Activated CD4-positive, alpha-beta T cell treated with anti-CD3 and anti-CD28 coated beads, Interleukin-2, amount 10 ng/mL, durations not matched to agents 7 days and 5 days (primary cell): ENCODE measurements at regions not wholly inside any gene's neighbourhood (a gene's known extent, or its start where the extent isn't known, plus 50 kb on each side); places are given as distances from the start of the nearest gene placed in this dataset.
A peak's percentile ranks its signal among the peaks of the same experiment; 100 is the strongest.

Experiments used
- CTCF ChIA-PET: fragments of 350-600 bp; sonication (Branson Sonifier 250); formaldehyde crosslinking; loops from one replicate; lab custom pipeline; 2021; ENCODE audit warnings: antibody characterized with exemption; lab: Charles Lee
- POLR2A ChIA-PET: fragments of 350-600 bp; sonication (Branson Sonifier 250); formaldehyde crosslinking; loops from one replicate; lab custom pipeline; 2021; ENCODE audit warnings: antibody characterized with exemption; lab: Charles Lee
- DNase-seq: peaks from one replicate; pipeline ENCODE4 v3.0.0-alpha.2; 2020
- H3K27ac Mint-ChIP-seq: one replicate; pipeline ENCODE4 v1.8.0; 2021; ENCODE audit warnings: mild to moderate bottlenecking, moderate library complexity, mixed read lengths
- H3K27me3 Mint-ChIP-seq: one replicate; pipeline ENCODE4 v1.8.0; 2021; ENCODE audit warnings: mixed read lengths
- H3K36me3 Mint-ChIP-seq: one replicate; pipeline ENCODE4 v1.8.0; 2021; ENCODE audit warnings: low read depth, mixed read lengths
- H3K4me1 Mint-ChIP-seq: one replicate; pipeline ENCODE4 v1.8.0; 2021; ENCODE audit warnings: mixed read lengths
- H3K4me3 Mint-ChIP-seq: one replicate; pipeline ENCODE4 v1.8.0; 2021; ENCODE audit warnings: mild to moderate bottlenecking, moderate library complexity, mixed read lengths
- H3K9me3 Mint-ChIP-seq: one replicate; pipeline ENCODE4 v1.8.0; 2021; ENCODE audit warnings: mixed read lengths

DNA sequence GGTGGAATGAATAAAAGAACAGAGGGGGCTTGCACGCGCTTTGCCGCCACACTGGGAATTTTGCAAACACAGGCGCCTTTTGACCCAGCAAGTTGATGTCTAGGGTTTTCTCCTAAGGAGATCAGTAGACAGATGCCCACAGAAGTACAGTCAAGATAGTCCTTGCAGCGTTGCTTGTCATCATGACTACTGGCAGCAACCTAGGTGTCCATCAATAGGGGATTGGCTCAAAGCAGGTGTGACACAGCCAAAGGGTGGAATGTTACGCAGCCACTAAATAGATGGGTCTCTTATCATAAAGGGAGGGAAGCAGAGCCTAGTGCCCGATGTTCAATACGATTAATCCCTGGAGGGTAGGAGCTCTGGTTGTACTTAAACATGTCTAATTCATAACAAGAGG lies 63.8 kb upstream of the GGTA1 start:
- CTCF ChIA-PET: no interaction called here
- peaks cover 5% of the 10 kb centered on the region for H3K4me1 Mint-ChIP-seq
- peaks cover 4% of the 10 kb centered on the region for H3K27me3 Mint-ChIP-seq
- H3K27ac Mint-ChIP-seq: no peak overlapping the region
- POLR2A ChIA-PET: no interaction called here
- H3K9me3 Mint-ChIP-seq: no peaks in the 10 kb centered on the region
- no peaks in the 10 kb centered on the region for H3K36me3 Mint-ChIP-seq
- no peak overlapping the region for H3K4me3 Mint-ChIP-seq
- DNase-seq: no peak

- Mint-ChIP-seq H3K36me3 (no peaks in the 10 kb centered on the region), H3K4me1 (peaks cover 1% of the 10 kb centered on the region), H3K4me3 (no peak overlapping the region), H3K9me3 (no peaks in the 10 kb centered on the region), H3K27ac (no peak overlapping the region), H3K27me3 (peaks cover 4% of the 10 kb centered on the region)
- ChIA-PET POLR2A (no interaction called here), CTCF (no interaction called here)
- no peak for DNase-seq
Measured at GRCh38 chr9:121563881-121564460, 64.3 kb upstream of the GGTA1 start.

DNA sequence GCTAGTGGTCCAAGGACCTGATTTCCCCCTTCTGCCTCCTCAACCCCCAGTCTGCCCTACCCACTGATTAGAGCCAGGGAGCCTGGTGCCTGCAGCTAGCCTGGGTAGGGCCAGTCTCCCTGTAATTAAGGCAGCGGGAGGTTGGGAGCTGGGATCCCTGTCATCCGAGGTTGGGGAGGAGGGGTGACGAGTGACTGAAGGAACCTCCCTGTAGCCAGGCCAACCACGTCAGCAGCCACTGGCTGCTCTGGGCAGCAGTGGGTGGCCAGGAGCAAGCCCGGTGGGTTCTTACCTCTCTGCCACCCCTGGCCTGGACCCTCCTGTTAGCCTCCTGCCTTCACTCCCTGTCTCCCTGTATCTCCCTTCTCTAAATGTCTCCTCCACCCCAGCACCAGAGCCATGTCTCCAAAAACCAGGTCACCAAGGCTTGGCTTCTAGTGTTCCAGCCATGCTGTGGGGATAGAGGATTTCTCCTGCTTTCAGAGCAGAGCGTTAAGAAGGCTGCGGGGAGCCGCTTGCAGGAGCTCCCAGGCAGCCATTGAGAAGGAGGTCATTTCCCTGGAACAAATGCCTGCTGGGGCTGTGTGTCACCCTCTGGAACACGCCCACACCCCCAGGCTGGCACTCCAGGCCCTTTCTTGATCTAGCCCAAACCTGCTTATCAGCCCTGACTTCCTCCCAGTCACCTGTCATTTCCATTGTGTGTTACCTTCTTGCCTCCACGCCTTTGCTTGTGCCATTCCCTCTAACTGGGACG lies 65.0 kb upstream of the GGTA1 start:
- ChIA-PET CTCF (no interaction called here), POLR2A (no interaction called here)
- Mint-ChIP-seq H3K4me1 (no peaks in the 10 kb centered on the region), H3K36me3 (no peaks in the 10 kb centered on the region), H3K9me3 (no peaks in the 10 kb centered on the region), H3K27ac (no peak overlapping the region), H3K4me3 (no peak overlapping the region), H3K27me3 (peaks cover 4% of the 10 kb centered on the region)
- DNase-seq: no peak

- Mint-ChIP-seq H3K9me3 (no peaks in the 10 kb centered on the region), H3K4me3 (no peak overlapping the region), H3K27me3 (peaks cover 4% of the 10 kb centered on the region), H3K4me1 (no peaks in the 10 kb centered on the region), H3K36me3 (no peaks in the 10 kb centered on the region), H3K27ac (no peak overlapping the region)
- POLR2A ChIA-PET: no interaction called here
- CTCF ChIA-PET: no interaction called here
- DNase-seq: no peak
Measured at GRCh38 chr9:121566481-121567465, 67.1 kb upstream of the GGTA1 start.

- Mint-ChIP-seq H3K9me3 (no peaks in the 10 kb centered on the region), H3K4me3 (no peak overlapping the region), H3K36me3 (no peaks in the 10 kb centered on the region), H3K27me3 (peaks cover 4% of the 10 kb centered on the region), H3K4me1 (no peaks in the 10 kb centered on the region), H3K27ac (no peak overlapping the region)
- CTCF ChIA-PET: no interaction called here
- POLR2A ChIA-PET: no interaction called here
- no peak for DNase-seq
Measured at GRCh38 chr9:121567500-121568342, 68.1 kb upstream of the GGTA1 start.

- no peaks in the 10 kb centered on the region for H3K4me1 Mint-ChIP-seq
- POLR2A ChIA-PET: no interaction called here
- H3K27me3 Mint-ChIP-seq: peaks cover 4% of the 10 kb centered on the region
- H3K36me3 Mint-ChIP-seq: no peaks in the 10 kb centered on the region
- CTCF ChIA-PET: no interaction called here
- no peak overlapping the region for H3K4me3 Mint-ChIP-seq
- no peak overlapping the region for H3K27ac Mint-ChIP-seq
- H3K9me3 Mint-ChIP-seq: no peaks in the 10 kb centered on the region
- DNase-seq: no peak
Measured at GRCh38 chr9:121568343-121569265, 69.0 kb upstream of the GGTA1 start.

GRCh38 chr9:121569266-121569648 lies 69.6 kb upstream of the GGTA1 start:
- peaks cover 4% of the 10 kb centered on the region for H3K27me3 Mint-ChIP-seq
- no peaks in the 10 kb centered on the region for H3K4me1 Mint-ChIP-seq
- H3K27ac Mint-ChIP-seq: no peak overlapping the region
- H3K9me3 Mint-ChIP-seq: no peaks in the 10 kb centered on the region
- POLR2A ChIA-PET: no interaction called here
- H3K4me3 Mint-ChIP-seq: no peak overlapping the region
- CTCF ChIA-PET: no interaction called here
- no peaks in the 10 kb centered on the region for H3K36me3 Mint-ChIP-seq
- no peak for DNase-seq

GRCh38 chr9:121572581-121572980 lies 72.9 kb upstream of the GGTA1 start:
- H3K27ac Mint-ChIP-seq: no peak overlapping the region
- DNase-seq: no peak
- POLR2A ChIA-PET: no interaction called here
- H3K36me3 Mint-ChIP-seq: no peaks in the 10 kb centered on the region
- CTCF ChIA-PET: no interaction called here
- no peak overlapping the region for H3K4me3 Mint-ChIP-seq
- no peaks in the 10 kb centered on the region for H3K9me3 Mint-ChIP-seq
- H3K4me1 Mint-ChIP-seq: no peaks in the 10 kb centered on the region
- H3K27me3 Mint-ChIP-seq: peaks cover 2% of the 10 kb centered on the region

DNA sequence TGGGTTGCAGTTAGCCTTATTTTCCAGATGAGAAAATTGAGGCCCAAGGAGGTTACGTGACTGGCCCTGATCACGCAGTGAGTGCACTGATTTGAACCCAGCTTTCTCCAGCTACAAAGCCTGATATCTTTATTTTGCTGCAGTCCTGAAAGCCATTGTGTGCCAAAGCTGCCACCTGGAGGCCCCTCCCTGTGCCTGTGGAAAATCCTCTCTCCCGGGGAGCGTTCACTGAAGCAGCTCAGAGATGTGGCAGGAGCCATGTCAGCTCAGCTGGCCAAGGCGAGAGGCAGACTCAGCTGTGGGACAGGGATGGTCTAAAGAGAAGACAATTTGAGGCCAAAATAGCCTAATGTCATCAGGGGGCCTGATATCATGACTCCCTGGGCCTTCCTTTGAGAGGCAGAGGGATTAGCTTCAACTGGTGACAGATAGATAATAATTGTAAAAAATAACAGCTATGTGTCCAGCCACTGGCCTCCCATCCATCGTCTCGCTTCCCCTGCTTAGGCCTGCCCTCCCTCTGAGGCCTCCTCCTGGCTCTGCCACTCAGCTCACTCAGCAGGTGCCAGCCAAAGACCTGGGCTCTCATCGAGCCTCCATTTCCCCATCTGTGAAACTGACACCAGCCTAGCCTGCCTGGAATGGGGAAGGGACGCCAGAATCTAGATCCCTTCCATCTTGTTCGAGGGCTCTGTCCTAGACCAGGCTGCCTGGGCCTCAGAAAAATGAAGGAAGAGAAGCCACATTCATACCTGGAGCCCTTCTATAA lies 74.3 kb upstream of the GGTA1 start:
- Mint-ChIP-seq H3K27ac (no peak overlapping the region), H3K4me3 (no peak overlapping the region), H3K27me3 (no peaks in the 10 kb centered on the region), H3K36me3 (no peaks in the 10 kb centered on the region), H3K9me3 (no peaks in the 10 kb centered on the region), H3K4me1 (no peaks in the 10 kb centered on the region)
- ChIA-PET POLR2A (no interaction called here), CTCF (interaction anchor here (1.0 kb wide), 1 partner anchor 28 kb away, joined by 3 read pairs; no protein-coding TSS in a partner anchor)
- DNase-seq: no peak

- ChIA-PET CTCF (no interaction called here), POLR2A (no interaction called here)
- Mint-ChIP-seq H3K27ac (peak overlapping the region; percentile 38), H3K4me3 (no peak overlapping the region), H3K9me3 (no peaks in the 10 kb centered on the region), H3K36me3 (no peaks in the 10 kb centered on the region), H3K27me3 (no peaks in the 10 kb centered on the region), H3K4me1 (no peaks in the 10 kb centered on the region)
- DNase-seq: no peak
Measured at GRCh38 chr9:121574774-121575519, 75.3 kb upstream of the GGTA1 start.
